Activated naive CD4-positive, alpha-beta T cell treated with anti-CD3 and anti-CD28 coated beads, Interleukin-2, amount 10 ng/mL, durations not matched to agents 7 days and 5 days (primary cell): ENCODE measurements at regions not wholly inside any gene's neighbourhood (a gene's known extent, or its start where the extent isn't known, plus 50 kb on each side); places are given as distances from the start of the nearest gene placed in this dataset.

Experiments
- CTCF ChIA-PET: fragments of 350-600 bp; sonication (Branson Sonifier 250); formaldehyde crosslinking; loops from one replicate; lab custom pipeline; 2021; ENCODE audit warnings: antibody characterized with exemption; lab: Charles Lee
- DNase-seq: peaks from one replicate; pipeline ENCODE4 v3.0.0-alpha.2; 2020
- H3K27ac Mint-ChIP-seq: one replicate; pipeline ENCODE4 v1.8.0; 2021; ENCODE audit warnings: mild to moderate bottlenecking, moderate library complexity, mixed read lengths
- H3K27me3 Mint-ChIP-seq: one replicate; pipeline ENCODE4 v1.8.0; 2021; ENCODE audit warnings: mild to moderate bottlenecking, mixed read lengths
- H3K36me3 Mint-ChIP-seq: one replicate; pipeline ENCODE4 v1.8.0; 2021; ENCODE audit warnings: mixed read lengths
- H3K4me1 Mint-ChIP-seq: one replicate; pipeline ENCODE4 v1.8.0; 2021; ENCODE audit warnings: mixed read lengths
- H3K4me3 Mint-ChIP-seq: one replicate; pipeline ENCODE4 v1.8.0; 2021; ENCODE audit warnings: mild to moderate bottlenecking, moderate library complexity, mixed read lengths
- H3K9me3 Mint-ChIP-seq: one replicate; pipeline ENCODE4 v1.8.0; 2021; ENCODE audit warnings: mixed read lengths

DNA sequence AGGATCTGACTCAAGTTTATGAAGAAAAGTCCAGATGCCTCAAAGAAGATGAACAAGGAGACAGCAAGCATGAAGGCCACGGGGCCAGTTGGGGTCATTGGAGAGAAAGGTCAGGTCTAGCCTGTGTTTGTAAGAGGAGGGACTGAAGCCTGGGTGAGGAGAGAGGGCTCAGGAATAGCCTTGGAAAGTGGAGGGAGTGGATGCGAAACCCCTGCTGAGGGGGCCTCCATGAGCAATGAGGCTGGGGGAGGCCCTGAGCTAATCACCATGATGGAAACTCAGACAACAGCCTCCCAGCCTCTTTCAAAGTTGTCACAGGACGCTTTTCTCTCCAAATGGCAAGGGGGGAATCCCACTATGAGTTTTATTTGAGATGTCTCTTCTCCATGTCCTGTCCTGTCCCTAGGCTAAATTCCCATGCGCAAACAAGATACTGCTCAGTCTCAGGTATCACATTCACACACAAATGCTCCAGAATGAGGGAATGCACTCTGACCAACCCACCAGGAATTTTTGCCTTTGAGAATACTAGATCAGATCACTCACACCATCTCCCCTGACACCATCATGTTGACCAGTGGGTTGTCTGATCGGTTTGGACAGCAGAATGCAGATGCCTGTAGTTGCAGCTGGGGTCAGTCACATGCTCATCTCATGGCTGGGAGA, 51.3 kb upstream of the TOP3B start:
- Mint-ChIP-seq H3K27ac (no peak overlapping the region), H3K9me3 (no peaks in the 10 kb centered on the region), H3K27me3 (peaks cover 52% of the 10 kb centered on the region), H3K4me3 (no peak overlapping the region), H3K4me1 (no peaks in the 10 kb centered on the region), H3K36me3 (no peaks in the 10 kb centered on the region)
- CTCF ChIA-PET, result interaction anchor here (2.0 kb wide), 1 partner anchor 167 kb away, joined by 5 read pairs; no protein-coding TSS in a partner anchor
- DNase-seq, result no peak

- no peaks in the 10 kb centered on the region for H3K4me1 Mint-ChIP-seq
- H3K9me3 Mint-ChIP-seq, result no peaks in the 10 kb centered on the region
- no peak overlapping the region for H3K27ac Mint-ChIP-seq
- no peak overlapping the region for H3K4me3 Mint-ChIP-seq
- peaks cover 52% of the 10 kb centered on the region for H3K27me3 Mint-ChIP-seq
- CTCF ChIA-PET, result interaction anchor here (1.5 to 2.0 kb wide), 2 partner anchors 27 to 168 kb away, joined by 4 to 5 read pairs; no protein-coding TSS in a partner anchor
- DNase-seq, result no peak
- no peaks in the 10 kb centered on the region for H3K36me3 Mint-ChIP-seq
Observed at GRCh38 chr22:22032906-22033802, 50.6 kb upstream of the TOP3B start.

DNA sequence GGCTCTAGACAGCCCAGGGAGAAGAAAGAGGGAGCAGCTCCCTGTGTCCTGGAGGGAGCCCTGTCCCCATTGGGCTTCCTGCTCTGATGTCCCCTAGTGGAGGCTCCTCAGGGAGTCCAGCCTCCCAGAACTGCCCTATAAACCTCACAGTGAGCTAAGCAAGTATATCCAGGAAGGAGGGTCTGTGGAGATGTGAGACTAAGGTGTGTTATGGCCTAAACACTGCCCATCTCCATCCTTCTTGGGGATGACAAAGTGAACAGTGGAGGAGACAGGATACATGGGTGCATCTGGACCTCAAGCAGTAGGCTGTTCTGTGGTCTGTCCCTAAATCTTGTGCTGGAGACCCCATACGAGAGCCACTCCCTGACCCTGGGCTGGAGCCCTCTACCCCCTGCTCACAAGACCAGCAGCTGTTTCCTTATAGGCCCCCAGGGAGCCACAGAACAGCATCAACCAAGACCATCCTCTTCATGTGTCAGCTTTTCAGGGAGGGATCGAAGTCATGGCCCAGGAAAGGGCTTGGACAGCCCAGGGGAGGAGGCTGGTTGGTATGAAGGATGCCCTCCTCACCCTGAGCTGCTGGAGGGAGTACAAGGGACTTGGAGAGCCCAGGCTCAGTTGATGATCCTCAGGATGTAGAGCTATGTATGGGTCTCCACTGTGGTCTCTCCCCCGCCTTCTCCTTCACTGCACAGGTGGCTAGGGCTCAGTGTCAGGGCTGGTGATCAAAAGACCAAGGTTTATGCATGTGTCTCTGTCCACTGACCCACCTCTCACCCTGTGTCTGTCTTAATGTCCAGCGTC, 49.7 kb upstream of the TOP3B start:
- H3K9me3 Mint-ChIP-seq, result no peaks in the 10 kb centered on the region
- no peaks in the 10 kb centered on the region for H3K36me3 Mint-ChIP-seq
- peaks cover 51% of the 10 kb centered on the region for H3K27me3 Mint-ChIP-seq
- CTCF ChIA-PET, result interaction anchor here (1.5 to 2.0 kb wide), 2 partner anchors 28 to 168 kb away, joined by 4 to 5 read pairs; no protein-coding TSS in a partner anchor
- H3K4me1 Mint-ChIP-seq, result no peaks in the 10 kb centered on the region
- H3K4me3 Mint-ChIP-seq, result no peak overlapping the region
- no peak overlapping the region for H3K27ac Mint-ChIP-seq
- no peak for DNase-seq
